ENCODE measurements at regions not wholly inside any gene's neighbourhood (a gene's known extent, or its start where the extent isn't known, plus 50 kb on each side); places are given as distances from the start of the nearest gene placed in this dataset.
"Not testable (repeated sequence)": the region's sequence is repeated elsewhere in the genome, so short reads cannot be mapped to it uniquely, and the experiment has no call there.

DNA sequence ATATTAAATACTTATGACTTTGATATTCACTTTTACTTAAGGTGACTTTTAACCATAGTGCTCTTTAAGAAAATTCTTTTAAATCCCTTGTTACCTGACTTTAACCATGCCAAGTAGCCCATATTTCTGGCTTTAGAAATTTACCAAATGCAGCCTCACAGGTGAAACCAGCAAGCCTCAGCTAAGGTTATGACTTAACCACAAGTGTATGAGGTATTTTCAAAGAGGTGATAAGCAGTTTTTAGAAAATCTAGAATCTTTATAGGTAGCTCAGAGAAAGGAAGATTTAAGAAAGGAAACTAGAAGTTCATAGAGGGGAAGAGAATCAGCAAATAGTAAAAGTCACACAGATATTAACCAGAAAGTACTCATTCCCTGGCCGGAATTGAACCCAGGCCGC is 661.9 kb upstream of the GJE1 start:
- no peak for DNase-seq (ENCODE audit: low read depth, low spot score)
- no peaks in the 10 kb centered on the region for H3K4me1 ChIP-seq (ENCODE audit: insufficient read depth, insufficient read length)
- no peaks in the 10 kb centered on the region for H3K36me3 ChIP-seq (ENCODE audit: insufficient read depth, insufficient read length, low read length)
- TF ChIP-seq ZNF274 (IDR thresholded peaks at IDR 0.05; ENCODE audit: low read depth, low read length) (no peak), SUZ12 (IDR thresholded peaks at IDR 0.05; ENCODE audit: extremely low read depth, insufficient read depth, insufficient read length) (no peak), YY1 (IDR thresholded peaks at IDR 0.05; ENCODE audit: insufficient read depth, insufficient read length) (no peak)
- H3K9me3 ChIP-seq (ENCODE audit: insufficient read depth, low read length) = peaks cover 25% of the 10 kb centered on the region; the same call in 1 of the 2 replicates
- H3K4me3 ChIP-seq (ENCODE audit: insufficient read length, low read depth) = no peak overlapping the region
- H3K9ac ChIP-seq (ENCODE audit: insufficient read length, low read depth) = no peak overlapping the region
- no peaks in the 10 kb centered on the region for H3K27me3 ChIP-seq (ENCODE audit: insufficient read depth, insufficient read length)

DNA sequence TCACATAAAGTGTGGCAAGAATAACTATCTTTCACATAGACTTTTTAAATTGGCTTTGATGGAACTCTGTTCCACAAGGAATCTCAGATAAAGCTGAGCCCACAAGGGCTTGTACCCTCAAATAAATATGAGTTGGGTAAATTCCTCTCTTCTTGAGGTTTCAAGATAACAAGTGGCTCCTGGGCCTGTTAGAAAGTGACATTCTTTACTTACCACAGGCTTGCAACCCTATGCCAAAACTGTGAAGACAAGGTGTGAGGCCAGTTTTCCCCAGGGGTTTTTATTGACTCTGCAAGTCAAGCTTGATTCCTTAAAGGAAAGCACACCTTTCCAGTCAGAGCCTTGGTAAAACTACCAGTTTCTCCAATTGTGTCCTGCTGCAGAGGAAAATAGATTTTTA is 664.8 kb upstream of the GJE1 start:
- no peak for DNase-seq (ENCODE audit: low read depth, low spot score)
- no peak for TF ChIP-seq YY1 (IDR thresholded peaks at IDR 0.05; ENCODE audit: insufficient read depth, insufficient read length)
- TF ChIP-seq SUZ12 (IDR thresholded peaks at IDR 0.05; ENCODE audit: extremely low read depth, insufficient read depth, insufficient read length) = no peak
- no peak for TF ChIP-seq ZNF274 (IDR thresholded peaks at IDR 0.05; ENCODE audit: low read depth, low read length)
- no peaks in the 10 kb centered on the region for H3K36me3 ChIP-seq (ENCODE audit: insufficient read depth, insufficient read length, low read length)
- no peaks in the 10 kb centered on the region for H3K27me3 ChIP-seq (ENCODE audit: insufficient read depth, insufficient read length)
- peaks cover 18% of the 10 kb centered on the region; the same call in 1 of the 2 replicates for H3K9me3 ChIP-seq (ENCODE audit: insufficient read depth, low read length)
- no peak overlapping the region for H3K4me3 ChIP-seq (ENCODE audit: insufficient read length, low read depth)
- H3K9ac ChIP-seq (ENCODE audit: insufficient read length, low read depth) = no peak overlapping the region
- no peaks in the 10 kb centered on the region for H3K4me1 ChIP-seq (ENCODE audit: insufficient read depth, insufficient read length)

DNA sequence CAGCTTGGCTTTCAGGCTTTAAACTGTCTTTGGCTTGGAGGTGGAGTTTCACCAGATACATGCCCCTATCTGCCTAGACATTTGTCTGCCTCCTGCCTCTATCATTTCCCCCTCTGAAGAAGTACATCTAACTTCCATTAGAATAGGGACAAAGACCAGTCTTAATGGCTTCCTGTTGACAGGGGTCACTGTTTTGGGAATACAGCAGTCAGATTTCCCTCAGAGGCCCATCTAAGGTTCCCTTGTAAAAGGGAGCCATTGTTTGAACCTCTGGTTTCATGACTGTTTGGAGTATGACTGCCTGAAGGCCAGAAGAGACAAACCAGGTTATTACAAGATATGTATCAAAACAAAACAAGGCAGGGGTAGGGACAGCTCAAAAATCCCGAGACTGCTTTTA is 665.7 kb upstream of the GJE1 start:
- Histone ChIP-seq H3K36me3 (ENCODE audit: insufficient read depth, insufficient read length, low read length) (no peaks in the 10 kb centered on the region), H3K27me3 (ENCODE audit: insufficient read depth, insufficient read length) (no peaks in the 10 kb centered on the region), H3K9me3 (ENCODE audit: insufficient read depth, low read length) (peaks cover 22% of the 10 kb centered on the region), H3K4me3 (ENCODE audit: insufficient read length, low read depth) (no peak overlapping the region), H3K4me1 (ENCODE audit: insufficient read depth, insufficient read length) (no peaks in the 10 kb centered on the region), H3K9ac (ENCODE audit: insufficient read length, low read depth) (no peak overlapping the region)
- TF ChIP-seq YY1 (IDR thresholded peaks at IDR 0.05; ENCODE audit: insufficient read depth, insufficient read length) = no peak
- DNase-seq (ENCODE audit: low read depth, low spot score) = peak; percentile 38

DNA sequence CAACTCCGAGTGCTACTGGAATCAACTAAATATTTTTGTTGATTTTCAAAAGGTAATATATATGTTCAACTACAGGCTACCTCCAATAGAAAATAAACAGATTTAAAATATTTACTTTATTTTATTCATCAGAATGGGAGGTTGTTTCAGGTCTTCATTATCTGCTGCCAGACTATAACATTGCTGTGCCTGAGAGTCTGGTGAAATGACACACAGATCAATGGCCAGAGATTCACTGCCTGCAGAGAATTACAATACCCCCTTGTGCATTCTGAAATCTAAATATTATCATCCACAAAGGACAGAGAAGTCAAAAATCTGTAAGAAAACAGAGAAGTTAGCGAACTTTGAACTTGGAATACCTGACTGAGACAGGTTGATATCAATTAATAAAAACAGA is 667.8 kb upstream of the GJE1 start:
- no peaks in the 10 kb centered on the region for H3K4me1 ChIP-seq (ENCODE audit: insufficient read depth, insufficient read length)
- H3K9ac ChIP-seq (ENCODE audit: insufficient read length, low read depth) = no peak overlapping the region
- no peak overlapping the region for H3K4me3 ChIP-seq (ENCODE audit: insufficient read length, low read depth)
- H3K27me3 ChIP-seq (ENCODE audit: insufficient read depth, insufficient read length) = no peaks in the 10 kb centered on the region
- no peaks in the 10 kb centered on the region for H3K36me3 ChIP-seq (ENCODE audit: insufficient read depth, insufficient read length, low read length)
- peaks cover 26% of the 10 kb centered on the region for H3K9me3 ChIP-seq (ENCODE audit: insufficient read depth, low read length)
- no peak for DNase-seq (ENCODE audit: low read depth, low spot score)
- no peak for TF ChIP-seq YY1 (IDR thresholded peaks at IDR 0.05; ENCODE audit: insufficient read depth, insufficient read length)
- no peak for TF ChIP-seq SUZ12 (IDR thresholded peaks at IDR 0.05; ENCODE audit: extremely low read depth, insufficient read depth, insufficient read length)
- no peak for TF ChIP-seq ZNF274 (IDR thresholded peaks at IDR 0.05; ENCODE audit: low read depth, low read length)

DNA sequence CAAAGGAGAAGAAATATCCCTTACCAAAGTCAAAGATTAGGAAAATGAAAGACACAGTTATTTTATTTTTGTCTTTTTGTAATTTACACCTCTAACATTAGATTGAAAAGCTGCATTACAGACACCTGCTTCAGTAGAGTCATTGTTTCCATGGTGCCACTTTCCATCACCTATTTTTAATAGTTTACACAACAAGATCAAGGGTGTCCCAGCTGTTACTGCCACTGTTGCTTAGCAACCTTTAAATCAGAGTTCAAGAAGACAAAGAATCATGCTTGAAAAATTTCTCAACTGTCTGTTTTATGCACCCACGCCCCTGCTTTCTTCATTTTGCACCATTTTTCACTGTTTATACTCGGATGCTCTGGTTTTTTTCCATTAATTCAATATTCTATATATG is 668.2 kb upstream of the GJE1 start:
- Histone ChIP-seq H3K9me3 (ENCODE audit: insufficient read depth, low read length) (peaks cover 26% of the 10 kb centered on the region), H3K27me3 (ENCODE audit: insufficient read depth, insufficient read length) (no peaks in the 10 kb centered on the region), H3K36me3 (ENCODE audit: insufficient read depth, insufficient read length, low read length) (no peaks in the 10 kb centered on the region), H3K4me1 (ENCODE audit: insufficient read depth, insufficient read length) (no peaks in the 10 kb centered on the region), H3K9ac (ENCODE audit: insufficient read length, low read depth) (no peak overlapping the region), H3K4me3 (ENCODE audit: insufficient read length, low read depth) (no peak overlapping the region)
- DNase-seq (ENCODE audit: low read depth, low spot score) = no peak
- TF ChIP-seq SUZ12 (IDR thresholded peaks at IDR 0.05; ENCODE audit: extremely low read depth, insufficient read depth, insufficient read length) = no peak
- no peak for TF ChIP-seq YY1 (IDR thresholded peaks at IDR 0.05; ENCODE audit: insufficient read depth, insufficient read length)
- no peak for TF ChIP-seq ZNF274 (IDR thresholded peaks at IDR 0.05; ENCODE audit: low read depth, low read length)

DNA sequence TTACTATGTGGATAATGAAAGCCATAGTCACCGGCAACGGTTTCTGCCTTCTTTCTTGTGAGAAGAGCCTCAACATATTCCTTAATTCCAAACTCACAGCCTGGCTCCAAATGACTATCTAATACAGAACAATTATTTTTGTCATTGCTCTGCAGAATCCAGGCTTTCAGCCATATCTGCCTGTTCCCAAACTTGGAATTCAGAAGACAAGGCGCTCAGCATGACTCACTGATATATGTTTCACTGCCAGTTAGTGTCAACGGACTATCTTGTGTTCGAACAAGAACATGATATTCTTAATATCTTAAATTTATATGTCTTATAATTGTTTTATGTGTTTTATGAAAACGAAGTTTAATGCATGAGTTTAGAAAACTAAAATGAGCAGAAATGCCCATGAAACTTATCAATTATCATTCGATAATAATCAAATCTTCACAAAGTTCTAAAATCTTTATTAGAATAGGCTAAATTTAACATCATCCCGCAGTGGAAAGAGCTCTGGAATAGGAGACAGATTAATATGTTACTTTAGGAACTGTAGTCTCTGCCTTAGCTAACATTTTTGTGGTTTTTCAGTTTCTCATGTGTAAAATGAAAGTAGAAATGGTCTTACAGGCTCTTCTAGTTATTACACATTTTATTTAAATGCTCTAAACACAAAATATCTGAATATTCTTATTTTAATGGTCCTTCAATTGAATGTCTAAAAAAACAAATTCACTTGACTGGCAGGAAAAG is 669.3 kb upstream of the GJE1 start:
- no peak overlapping the region for H3K4me3 ChIP-seq (ENCODE audit: insufficient read length, low read depth)
- TF ChIP-seq ZNF274 (IDR thresholded peaks at IDR 0.05; ENCODE audit: low read depth, low read length) (no peak), YY1 (IDR thresholded peaks at IDR 0.05; ENCODE audit: insufficient read depth, insufficient read length) (no peak), SUZ12 (IDR thresholded peaks at IDR 0.05; ENCODE audit: extremely low read depth, insufficient read depth, insufficient read length) (no peak)
- peaks cover 26% of the 10 kb centered on the region for H3K9me3 ChIP-seq (ENCODE audit: insufficient read depth, low read length)
- H3K4me1 ChIP-seq (ENCODE audit: insufficient read depth, insufficient read length) = no peaks in the 10 kb centered on the region
- no peaks in the 10 kb centered on the region for H3K27me3 ChIP-seq (ENCODE audit: insufficient read depth, insufficient read length)
- no peaks in the 10 kb centered on the region for H3K36me3 ChIP-seq (ENCODE audit: insufficient read depth, insufficient read length, low read length)
- no peak overlapping the region for H3K9ac ChIP-seq (ENCODE audit: insufficient read length, low read depth)
- DNase-seq (ENCODE audit: low read depth, low spot score) = no peak

DNA sequence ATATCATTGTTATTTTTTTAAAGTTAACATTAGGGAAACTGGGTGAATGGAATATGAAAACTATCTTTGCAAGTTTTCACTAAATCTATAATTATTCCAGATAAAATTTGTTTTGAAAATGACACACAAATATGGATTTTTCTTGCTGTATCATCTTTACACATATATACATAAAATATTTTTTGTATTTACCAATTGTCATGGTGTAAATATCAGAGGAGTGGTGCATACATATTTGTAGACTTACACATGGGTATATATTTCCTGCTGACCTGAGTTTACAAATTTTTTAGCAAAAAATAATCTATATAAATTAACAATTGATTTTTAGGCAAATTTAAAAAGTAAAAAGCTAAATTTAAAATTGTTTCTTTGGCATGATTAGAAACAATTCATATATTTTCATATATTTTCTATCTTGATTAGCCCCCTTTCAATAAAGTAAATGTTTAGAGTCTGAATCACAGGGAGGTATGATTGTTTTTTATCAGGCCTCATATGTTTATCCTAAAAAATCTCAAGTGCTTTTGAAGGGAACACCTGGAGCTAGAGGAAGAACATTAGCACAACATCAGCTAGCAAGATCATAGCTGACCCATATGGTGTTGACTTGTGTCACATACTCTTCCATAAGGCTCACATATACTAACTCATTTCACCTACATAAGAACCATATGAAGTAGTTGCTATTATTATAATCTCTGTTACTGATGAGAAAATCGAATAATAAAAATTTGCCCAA is 671.8 kb upstream of the GJE1 start:
- Histone ChIP-seq H3K9ac (ENCODE audit: insufficient read length, low read depth) (no peak overlapping the region), H3K9me3 (ENCODE audit: insufficient read depth, low read length) (peaks cover 26% of the 10 kb centered on the region), H3K4me3 (ENCODE audit: insufficient read length, low read depth) (no peak overlapping the region), H3K4me1 (ENCODE audit: insufficient read depth, insufficient read length) (no peaks in the 10 kb centered on the region), H3K36me3 (ENCODE audit: insufficient read depth, insufficient read length, low read length) (no peaks in the 10 kb centered on the region), H3K27me3 (ENCODE audit: insufficient read depth, insufficient read length) (no peaks in the 10 kb centered on the region)
- DNase-seq (ENCODE audit: low read depth, low spot score) = no peak
- TF ChIP-seq YY1 (IDR thresholded peaks at IDR 0.05; ENCODE audit: insufficient read depth, insufficient read length) (no peak), ZNF274 (IDR thresholded peaks at IDR 0.05; ENCODE audit: low read depth, low read length) (no peak), SUZ12 (IDR thresholded peaks at IDR 0.05; ENCODE audit: extremely low read depth, insufficient read depth, insufficient read length) (no peak)

DNA sequence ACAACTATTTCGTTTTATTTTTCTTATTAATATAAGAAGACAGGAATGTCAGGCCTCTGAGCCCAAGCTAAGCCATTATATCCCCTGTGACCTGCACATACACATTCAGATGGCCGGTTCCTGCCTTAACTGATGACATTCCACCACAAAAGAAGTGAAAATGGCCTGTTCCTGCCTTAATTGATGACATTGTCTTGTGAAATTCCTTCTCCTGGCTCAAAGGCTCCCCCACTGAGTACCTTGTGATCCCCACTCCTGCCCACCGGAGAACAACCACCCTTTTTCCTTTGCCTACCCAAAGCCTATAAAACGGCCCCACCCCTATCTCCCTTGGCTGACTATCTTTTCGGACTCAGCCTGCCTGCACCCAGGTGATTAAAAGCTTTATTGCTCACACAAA is 672.5 kb upstream of the GJE1 start:
- not testable (repeated sequence) for H3K9ac ChIP-seq (ENCODE audit: insufficient read length, low read depth); H3K27me3 ChIP-seq (ENCODE audit: insufficient read depth, insufficient read length); H3K36me3 ChIP-seq (ENCODE audit: insufficient read depth, insufficient read length, low read length); H3K4me3 ChIP-seq (ENCODE audit: insufficient read length, low read depth); H3K4me1 ChIP-seq (ENCODE audit: insufficient read depth, insufficient read length); DNase-seq (ENCODE audit: low read depth, low spot score)
- H3K9me3 ChIP-seq (ENCODE audit: insufficient read depth, low read length) = peaks cover 26% of the 10 kb centered on the region

DNA sequence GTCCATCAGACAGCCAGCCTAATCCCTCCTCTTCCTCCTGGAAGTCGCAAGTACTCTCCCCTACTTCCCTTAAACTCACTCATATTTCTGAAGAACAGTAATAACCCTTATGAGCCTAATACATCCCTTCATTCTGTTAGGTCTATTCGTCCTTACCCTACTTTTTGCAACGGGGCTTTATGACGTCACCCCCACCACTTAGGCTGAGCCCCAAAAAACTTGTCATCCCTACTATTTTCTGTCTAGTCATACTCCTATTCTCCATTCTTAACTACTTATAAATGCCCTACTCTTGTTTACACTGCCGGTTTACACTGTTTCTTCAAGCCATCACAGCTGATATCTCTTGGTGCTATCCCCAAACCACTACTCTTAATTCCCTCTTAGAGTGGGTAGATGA is 674.7 kb upstream of the GJE1 start:
- H3K4me3 ChIP-seq (ENCODE audit: insufficient read length, low read depth); DNase-seq (ENCODE audit: low read depth, low spot score); H3K4me1 ChIP-seq (ENCODE audit: insufficient read depth, insufficient read length); H3K9ac ChIP-seq (ENCODE audit: insufficient read length, low read depth); H3K36me3 ChIP-seq (ENCODE audit: insufficient read depth, insufficient read length, low read length); H3K27me3 ChIP-seq (ENCODE audit: insufficient read depth, insufficient read length): not testable (repeated sequence)
- H3K9me3 ChIP-seq (ENCODE audit: insufficient read depth, low read length) = peaks cover 26% of the 10 kb centered on the region
